B cell (primary cell): ENCODE measurements at regions not wholly inside any gene's neighbourhood (a gene's known extent, or its start where the extent isn't known, plus 50 kb on each side); places are given as distances from the start of the nearest gene placed in this dataset.

Experiments used
- CTCF ChIP-seq: fragments of 200-600 bp; IDR thresholded peaks from one replicate; pipeline ENCODE4 v1.8.0; 2022; ENCODE audit warnings: antibody characterized with exemption, mild to moderate bottlenecking
- EZH2 ChIP-seq: IDR thresholded peaks from 2 replicates; pipeline ENCODE4 v1.6.1; 2012; ENCODE audit warnings: borderline replicate concordance, low read depth, mild to moderate bottlenecking, moderate library complexity, low read length; ENCODE audit not compliant: insufficient read depth, poor library complexity, severe bottlenecking

- no peak for TF ChIP-seq CTCF
- TF ChIP-seq EZH2, result no peak
Measured at GRCh38 chr20:60437418-60437817, 479.2 kb downstream of the CDH26 start.
